Esophagus muscularis mucosa (tissue), 4 donors: ENCODE measurements at regions not wholly inside any gene's neighbourhood (a gene's known extent, or its start where the extent isn't known, plus 50 kb on each side); places are given as distances from the start of the nearest gene placed in this dataset.

Experiments
- DNase-seq: peaks from one replicate; pipeline ENCODE4 v3.0.0-alpha.2; 2017; ENCODE audit errors: extremely low spot score
- H3K27ac ChIP-seq, 4 donors: fragments of 200-600 bp; sonication (generic); replicated peaks in 1 of 4; 1 replicate in 3 of 4; 2 replicates in 1 of 4; pipeline ENCODE4 v1.5.1; 2016 to 2019; ENCODE audit warnings: mild to moderate bottlenecking in 1 of 4
- H3K27me3 ChIP-seq, 4 donors: fragments of 200-600 bp; sonication (generic); one replicate each; pipeline versions ENCODE4 v1.5.1 to v1.6.0; 2016 to 2019
- H3K36me3 ChIP-seq, 4 donors: fragments of 200-600 bp; sonication (generic); one replicate each; pipeline ENCODE4 v1.5.1; 2016 to 2019
- H3K4me1 ChIP-seq, 4 donors: fragments of 200-600 bp; sonication (generic); one replicate each; pipeline ENCODE4 v1.5.1; 2016 to 2019
- H3K4me3 ChIP-seq, 4 donors: fragments of 200-600 bp; sonication (generic); 1 replicate in 2 of 4; 2 replicates in 2 of 4; pipeline ENCODE4 v1.5.1; 2016 to 2019; ENCODE audit warnings: mild to moderate bottlenecking in 4 of 4, moderate library complexity in 1 of 4
- H3K9me3 ChIP-seq, 4 donors: fragments of 200-600 bp; sonication (generic); 1 replicate in 3 of 4; 2 replicates in 1 of 4; pipeline ENCODE4 v1.5.1; 2016 to 2019
- EP300 ChIP-seq: sonication (generic); formaldehyde crosslinking; IDR thresholded peaks from one replicate; pipeline ENCODE4 v1.6.1; 2017; ENCODE audit warnings: antibody characterized with exemption
- POLR2A ChIP-seq: fragments of 450-650 bp; IDR thresholded peaks from one replicate; pipeline ENCODE4 v1.6.1; 2017; ENCODE audit warnings: antibody characterized with exemption, moderate library complexity, mild to moderate bottlenecking, low read depth
- POLR2AphosphoS5 ChIP-seq, 2 donors: sonication (generic); formaldehyde crosslinking; IDR thresholded peaks; one replicate each; pipeline ENCODE4 v1.6.1; 2017; ENCODE audit warnings: antibody characterized with exemption in 2 of 2
- WGBS: methylation state at CpG from one replicate; pipeline ENCODE4 v1.1.5; 2018; 5-methylcytosine and 5-hydroxymethylcytosine counted together
- intact Hi-C: fragments of 100-400 bp; cut with DNase I; formaldehyde crosslinking; loops from one replicate; pipeline ENCODE4 v1.15.1; 2023
- TF ChIP-seq, protein P1 (sequence below), 3 experiments: fragments of 200-600 bp in 2 of 3; fragments of 450-650 bp in 1 of 3; sonication (generic) in 2 of 3; IDR thresholded peaks; one replicate each; pipeline ENCODE4 v1.5.1; 2017 to 2019; ENCODE audit warnings: antibody characterized with exemption in 3 of 3, mild to moderate bottlenecking in 2 of 3, moderate library complexity in 1 of 3

DNA sequence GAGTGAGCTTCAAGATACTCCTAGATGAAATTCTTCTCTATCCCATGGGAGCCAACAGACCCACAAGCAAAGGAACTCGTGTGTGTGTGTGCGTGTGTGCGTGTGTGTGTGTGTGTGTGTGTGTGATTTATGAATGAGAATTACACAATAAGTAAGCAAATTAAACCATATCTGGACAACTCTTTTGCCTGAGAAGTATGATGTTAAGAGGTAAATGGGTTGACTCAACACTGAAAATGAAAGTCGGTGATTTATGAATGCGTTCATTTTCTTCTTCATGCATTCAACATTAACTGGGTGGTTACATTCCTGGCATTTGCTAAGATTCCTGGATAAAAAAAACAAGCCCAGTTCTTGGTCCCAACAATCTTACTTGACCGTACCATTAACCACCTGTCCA lies 171.3 kb upstream of the ZNF462 start:
- WGBS, result 70% methylated on average over 6 of the region's 6 CpGs
- intact Hi-C loops, result no loop called here
- no peak overlapping the region for H3K27ac ChIP-seq
- no peak for TF ChIP-seq POLR2A
- TF ChIP-seq, protein P1, sequence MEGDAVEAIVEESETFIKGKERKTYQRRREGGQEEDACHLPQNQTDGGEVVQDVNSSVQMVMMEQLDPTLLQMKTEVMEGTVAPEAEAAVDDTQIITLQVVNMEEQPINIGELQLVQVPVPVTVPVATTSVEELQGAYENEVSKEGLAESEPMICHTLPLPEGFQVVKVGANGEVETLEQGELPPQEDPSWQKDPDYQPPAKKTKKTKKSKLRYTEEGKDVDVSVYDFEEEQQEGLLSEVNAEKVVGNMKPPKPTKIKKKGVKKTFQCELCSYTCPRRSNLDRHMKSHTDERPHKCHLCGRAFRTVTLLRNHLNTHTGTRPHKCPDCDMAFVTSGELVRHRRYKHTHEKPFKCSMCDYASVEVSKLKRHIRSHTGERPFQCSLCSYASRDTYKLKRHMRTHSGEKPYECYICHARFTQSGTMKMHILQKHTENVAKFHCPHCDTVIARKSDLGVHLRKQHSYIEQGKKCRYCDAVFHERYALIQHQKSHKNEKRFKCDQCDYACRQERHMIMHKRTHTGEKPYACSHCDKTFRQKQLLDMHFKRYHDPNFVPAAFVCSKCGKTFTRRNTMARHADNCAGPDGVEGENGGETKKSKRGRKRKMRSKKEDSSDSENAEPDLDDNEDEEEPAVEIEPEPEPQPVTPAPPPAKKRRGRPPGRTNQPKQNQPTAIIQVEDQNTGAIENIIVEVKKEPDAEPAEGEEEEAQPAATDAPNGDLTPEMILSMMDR (IDR thresholded peaks at IDR 0.05), result no peak
- H3K27me3 ChIP-seq, result no peaks in the 10 kb centered on the region
- no peaks in the 10 kb centered on the region for H3K36me3 ChIP-seq
- no peaks in the 10 kb centered on the region for H3K9me3 ChIP-seq
- DNase-seq, result no peak
- H3K4me1 ChIP-seq, result peaks cover 0 to 6% (median 0%) of the 10 kb centered on the region in 4 donors
- H3K4me3 ChIP-seq, result no peak overlapping the region

- DNase-seq, result no peak
- Histone ChIP-seq H3K4me3 (no peak overlapping the region), H3K27ac (no peak overlapping the region), H3K9me3 (no peaks in the 10 kb centered on the region), H3K4me1 (peaks cover 14 to 23% (median 17%) of the 10 kb centered on the region in 4 donors), H3K27me3 (no peaks in the 10 kb centered on the region), H3K36me3 (no peaks in the 10 kb centered on the region)
- intact Hi-C loops, result no loop called here
- no peak for TF ChIP-seq EP300
- no peak for TF ChIP-seq POLR2A
- no peak for TF ChIP-seq POLR2AphosphoS5 (IDR thresholded peaks at IDR 0.05)
- TF ChIP-seq, protein P1 (IDR thresholded peaks at IDR 0.05), result no peak
- WGBS, result 69% methylated on average over 5 of the region's 5 CpGs
Measured at GRCh38 chr9:106693558-106693957, 169.4 kb upstream of the ZNF462 start.

DNA sequence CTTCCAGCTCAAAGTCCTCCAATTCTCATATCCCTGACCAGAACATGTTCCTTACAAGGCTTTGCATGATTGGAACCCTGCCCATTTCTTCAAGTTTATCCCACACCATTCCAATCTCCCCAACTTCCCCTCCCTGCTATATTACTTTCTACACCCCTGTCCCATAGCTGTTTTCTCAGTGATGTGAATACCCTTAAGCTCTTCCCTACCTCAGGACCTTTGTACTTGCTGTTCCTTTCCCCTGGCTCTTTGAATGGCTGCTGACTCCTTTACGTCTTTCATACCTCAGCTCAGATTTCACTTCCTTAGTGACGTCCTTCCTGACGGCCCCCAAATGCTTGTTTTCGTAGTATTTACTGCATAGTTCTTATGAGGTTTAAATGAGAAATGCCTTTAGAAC lies 166.2 kb upstream of the ZNF462 start:
- DNase-seq, result no peak
- Histone ChIP-seq H3K4me3 (no peak overlapping the region), H3K9me3 (no peaks in the 10 kb centered on the region), H3K4me1 (peaks cover 19 to 29% (median 21%) of the 10 kb centered on the region in 4 donors), H3K27me3 (no peaks in the 10 kb centered on the region), H3K27ac (no peak overlapping the region), H3K36me3 (no peaks in the 10 kb centered on the region)
- TF ChIP-seq POLR2A (no peak), POLR2AphosphoS5 (IDR thresholded peaks at IDR 0.05) (no peak), EP300 (no peak)
- TF ChIP-seq, protein P1 (IDR thresholded peaks at IDR 0.05), result no peak
- intact Hi-C loops, result no loop called here
- WGBS, result 80% methylated on average over 4 of the region's 4 CpGs

- H3K4me1 ChIP-seq, result peaks cover 19 to 29% (median 21%) of the 10 kb centered on the region in 4 donors
- no peaks in the 10 kb centered on the region for H3K9me3 ChIP-seq
- TF ChIP-seq, protein P1 (IDR thresholded peaks at IDR 0.05), result no peak
- TF ChIP-seq POLR2AphosphoS5 (IDR thresholded peaks at IDR 0.05) (no peak), POLR2A (no peak), EP300 (no peak)
- peak overlapping the region; percentile 74 to 77 (median 75) for H3K27ac ChIP-seq
- no peaks in the 10 kb centered on the region for H3K27me3 ChIP-seq
- no peaks in the 10 kb centered on the region for H3K36me3 ChIP-seq
- no peak for DNase-seq
- peak overlapping the region; percentile 46 to 56 (median 48) for H3K4me3 ChIP-seq
- WGBS, result 52% methylated on average over 8 of the region's 8 CpGs
- intact Hi-C loops, result no loop called here
Measured at GRCh38 chr9:106697390-106697749, 165.6 kb upstream of the ZNF462 start.

GRCh38 chr9:106697750-106698502 lies 165.0 kb upstream of the ZNF462 start:
- no peaks in the 10 kb centered on the region for H3K9me3 ChIP-seq
- intact Hi-C loops, result loop anchor here (2.0 kb wide), 1 partner anchor 163 kb away; no protein-coding TSS in a partner anchor
- peak; percentile 32 to 66 for TF ChIP-seq POLR2AphosphoS5 (IDR thresholded peaks at IDR 0.05)
- TF ChIP-seq, protein P1 (IDR thresholded peaks at IDR 0.05), result no peak
- H3K36me3 ChIP-seq, result no peaks in the 10 kb centered on the region
- WGBS, result 15% methylated on average over 16 of the region's 16 CpGs
- peak overlapping the region; percentile 74 to 77 (median 75) for H3K27ac ChIP-seq
- H3K27me3 ChIP-seq, result no peaks in the 10 kb centered on the region
- H3K4me1 ChIP-seq, result peaks cover 19 to 29% (median 21%) of the 10 kb centered on the region in 4 donors
- DNase-seq, result no peak
- peak overlapping the region; percentile 46 to 56 (median 48) for H3K4me3 ChIP-seq
